VCaP (cell line): ENCODE measurements at regions not wholly inside any gene's neighbourhood (a gene's known extent, or its start where the extent isn't known, plus 50 kb on each side); places are given as distances from the start of the nearest gene placed in this dataset.

Source experiments
- H3K27ac ChIP-seq: fragments of 450-650 bp; 2 replicates; pipeline ENCODE4 v1.5.1; 2017
- CTCF ChIP-seq: fragments of 450-650 bp; conservative IDR thresholded peaks from 2 replicates; pipeline ENCODE4 v1.5.1; 2017; ENCODE audit warnings: mild to moderate bottlenecking, moderate library complexity

- TF ChIP-seq CTCF, result no peak
- no peak overlapping the region for H3K27ac ChIP-seq
Measured at GRCh38 chr2:164420787-164421186, 200.5 kb downstream of the GRB14 start.

- no peak for TF ChIP-seq CTCF
- H3K27ac ChIP-seq, result no peak overlapping the region
Measured at GRCh38 chr2:164412831-164413230, 208.5 kb downstream of the GRB14 start.

- no peak overlapping the region for H3K27ac ChIP-seq
- no peak for TF ChIP-seq CTCF
Measured at GRCh38 chr2:164389411-164389810, 231.9 kb downstream of the GRB14 start.

GRCh38 chr2:164388511-164388910 is 232.8 kb downstream of the GRB14 start:
- TF ChIP-seq CTCF, result no peak
- H3K27ac ChIP-seq, result no peak overlapping the region

GRCh38 chr2:164386231-164386630 is 235.1 kb downstream of the GRB14 start:
- no peak for TF ChIP-seq CTCF
- no peak overlapping the region for H3K27ac ChIP-seq

GRCh38 chr2:164384434-164384833 is 236.8 kb downstream of the GRB14 start:
- TF ChIP-seq CTCF, result no peak
- H3K27ac ChIP-seq, result no peak overlapping the region

- TF ChIP-seq CTCF, result no peak
- H3K27ac ChIP-seq, result no peak overlapping the region
Measured at GRCh38 chr2:164371916-164372315, 249.4 kb downstream of the GRB14 start.

- no peak for TF ChIP-seq CTCF
- H3K27ac ChIP-seq, result no peak overlapping the region
Measured at GRCh38 chr2:164369366-164369765, 251.9 kb downstream of the GRB14 start.
